Neural progenitor cell (in vitro differentiated cells): ENCODE measurements at regions not wholly inside any gene's neighbourhood (a gene's known extent, or its start where the extent isn't known, plus 50 kb on each side); places are given as distances from the start of the nearest gene placed in this dataset.

Source experiments
- EZH2 ChIP-seq: fragments of 200-600 bp; sonication (generic); IDR thresholded peaks from 2 replicates; pipeline ENCODE4 v1.6.1; 2017; ENCODE audit warnings: antibody characterized with exemption, mild to moderate bottlenecking, moderate library complexity
- EZH2phosphoT487 ChIP-seq: fragments of 200-600 bp; sonication (generic); IDR thresholded peaks from 2 replicates; pipeline ENCODE4 v1.6.1; 2017; ENCODE audit warnings: antibody characterized with exemption
- TF ChIP-seq, protein P1 (sequence below): fragments of 200-600 bp; sonication (generic); IDR thresholded peaks from 2 replicates; pipeline ENCODE4 v1.5.1; 2017; ENCODE audit warnings: antibody characterized with exemption, mild to moderate bottlenecking

GRCh38 chr1:34358636-34359035 lies 181.9 kb downstream of the C1orf94 start:
- TF ChIP-seq, protein P1, sequence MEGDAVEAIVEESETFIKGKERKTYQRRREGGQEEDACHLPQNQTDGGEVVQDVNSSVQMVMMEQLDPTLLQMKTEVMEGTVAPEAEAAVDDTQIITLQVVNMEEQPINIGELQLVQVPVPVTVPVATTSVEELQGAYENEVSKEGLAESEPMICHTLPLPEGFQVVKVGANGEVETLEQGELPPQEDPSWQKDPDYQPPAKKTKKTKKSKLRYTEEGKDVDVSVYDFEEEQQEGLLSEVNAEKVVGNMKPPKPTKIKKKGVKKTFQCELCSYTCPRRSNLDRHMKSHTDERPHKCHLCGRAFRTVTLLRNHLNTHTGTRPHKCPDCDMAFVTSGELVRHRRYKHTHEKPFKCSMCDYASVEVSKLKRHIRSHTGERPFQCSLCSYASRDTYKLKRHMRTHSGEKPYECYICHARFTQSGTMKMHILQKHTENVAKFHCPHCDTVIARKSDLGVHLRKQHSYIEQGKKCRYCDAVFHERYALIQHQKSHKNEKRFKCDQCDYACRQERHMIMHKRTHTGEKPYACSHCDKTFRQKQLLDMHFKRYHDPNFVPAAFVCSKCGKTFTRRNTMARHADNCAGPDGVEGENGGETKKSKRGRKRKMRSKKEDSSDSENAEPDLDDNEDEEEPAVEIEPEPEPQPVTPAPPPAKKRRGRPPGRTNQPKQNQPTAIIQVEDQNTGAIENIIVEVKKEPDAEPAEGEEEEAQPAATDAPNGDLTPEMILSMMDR: no peak
- no peak for TF ChIP-seq EZH2
- TF ChIP-seq EZH2phosphoT487: no peak
